ENCODE measurements at regions not wholly inside any gene's neighbourhood (a gene's known extent, or its start where the extent isn't known, plus 50 kb on each side); places are given as distances from the start of the nearest gene placed in this dataset.

DNA sequence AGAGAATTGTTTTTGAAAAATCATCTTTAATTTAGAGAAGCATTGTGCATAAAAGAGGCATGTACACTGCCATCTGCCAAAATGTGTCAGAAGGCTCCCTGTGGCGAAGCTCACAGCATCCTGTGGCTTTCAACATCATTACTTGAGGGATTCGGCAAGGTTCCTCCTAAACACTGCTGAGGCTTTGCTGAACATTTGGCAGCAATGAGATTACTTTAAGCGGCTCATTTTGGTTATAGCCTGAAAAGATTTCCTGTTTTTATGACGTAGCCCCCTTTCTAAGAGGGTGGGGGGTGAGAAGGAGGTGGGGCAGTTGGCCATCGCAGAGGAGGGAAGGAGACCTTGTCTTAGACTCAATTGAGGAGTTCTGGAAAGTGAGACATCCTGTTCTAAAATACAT is 469.4 kb downstream of the RASEF start:
- no peak for ATAC-seq (ENCODE audit: low read depth)
- H4K20me1 ChIP-seq (ENCODE audit: control insufficient read depth, insufficient read depth, low read length, poor library complexity, severe bottlenecking) = no peaks in the 10 kb centered on the region
- ChIA-PET POLR2A (no interaction called here), CTCF (interaction anchor here (2.0 kb wide), 1 partner anchor 13 kb away, joined by 6 read pairs; no protein-coding TSS in a partner anchor)
- H3K4me2 ChIP-seq (replicated peaks; ENCODE audit: low read depth, low read length, poor library complexity, severe bottlenecking) = no peak overlapping the region
- intact Hi-C loops (cut with micrococcal nuclease) = no loop called here
- H3K9ac ChIP-seq (ENCODE audit: low read length) = no peak overlapping the region
- H3K4me1 Mint-ChIP-seq = no peaks in the 10 kb centered on the region
- H3K4me3 Mint-ChIP-seq = no peak overlapping the region
- H3K4me1 ChIP-seq (ENCODE audit: control insufficient read depth in 2 of 2, insufficient read depth in 2 of 2, low read length in 2 of 2) = peaks cover 0 to 4% of the 10 kb centered on the region in 2 donors
- H3K9me3 ChIP-seq (ENCODE audit: control extremely low read depth in 1 of 3, control insufficient read depth in 2 of 3, insufficient read depth in 1 of 3, low read length in 2 of 3) = no peaks in the 10 kb centered on the region
- H3K27me3 ChIP-seq (replicated peaks in 1 of 4; ENCODE audit: control extremely low read depth in 1 of 4, control insufficient read depth in 3 of 4, insufficient read depth in 4 of 4, low read length in 3 of 4) = no peaks in the 10 kb centered on the region
- no peak overlapping the region for H3K27ac ChIP-seq (ENCODE audit: low read length in 2 of 2)
- no peak for DNase-seq
- no peaks in the 10 kb centered on the region for H3K36me3 ChIP-seq (replicated peaks in 1 of 2; ENCODE audit: control extremely low read depth in 1 of 2, control insufficient read depth in 1 of 2, extremely low read depth in 1 of 2, insufficient read depth in 2 of 2, low read length in 1 of 2)
- no peaks in the 10 kb centered on the region for H3K27me3 Mint-ChIP-seq
- H3K4me3 ChIP-seq (ENCODE audit: control extremely low read depth in 1 of 5, extremely low read depth in 1 of 5, insufficient read depth in 1 of 5, low read depth in 2 of 5, low read length in 4 of 5) = no peak overlapping the region
- no peak overlapping the region for H2AFZ ChIP-seq (ENCODE audit: insufficient read depth, low read depth, low read length, poor library complexity, severe bottlenecking)
- no peaks in the 10 kb centered on the region for H3K9me3 Mint-ChIP-seq (ENCODE audit: insufficient read depth)
- no peaks in the 10 kb centered on the region for H3K79me2 ChIP-seq (ENCODE audit: control insufficient read depth, insufficient read depth, low read length)
- 3% methylated on average over 5 of the region's 5 CpGs for WGBS (ENCODE audit: insufficient coverage)
- no peak overlapping the region for H3K27ac Mint-ChIP-seq
- TF ChIP-seq EZH2 (IDR thresholded peaks at IDR 0.05; ENCODE audit: borderline replicate concordance, insufficient read depth, low read depth, low read length, poor library complexity, severe bottlenecking) = no peak
- TF ChIP-seq, protein P1, sequence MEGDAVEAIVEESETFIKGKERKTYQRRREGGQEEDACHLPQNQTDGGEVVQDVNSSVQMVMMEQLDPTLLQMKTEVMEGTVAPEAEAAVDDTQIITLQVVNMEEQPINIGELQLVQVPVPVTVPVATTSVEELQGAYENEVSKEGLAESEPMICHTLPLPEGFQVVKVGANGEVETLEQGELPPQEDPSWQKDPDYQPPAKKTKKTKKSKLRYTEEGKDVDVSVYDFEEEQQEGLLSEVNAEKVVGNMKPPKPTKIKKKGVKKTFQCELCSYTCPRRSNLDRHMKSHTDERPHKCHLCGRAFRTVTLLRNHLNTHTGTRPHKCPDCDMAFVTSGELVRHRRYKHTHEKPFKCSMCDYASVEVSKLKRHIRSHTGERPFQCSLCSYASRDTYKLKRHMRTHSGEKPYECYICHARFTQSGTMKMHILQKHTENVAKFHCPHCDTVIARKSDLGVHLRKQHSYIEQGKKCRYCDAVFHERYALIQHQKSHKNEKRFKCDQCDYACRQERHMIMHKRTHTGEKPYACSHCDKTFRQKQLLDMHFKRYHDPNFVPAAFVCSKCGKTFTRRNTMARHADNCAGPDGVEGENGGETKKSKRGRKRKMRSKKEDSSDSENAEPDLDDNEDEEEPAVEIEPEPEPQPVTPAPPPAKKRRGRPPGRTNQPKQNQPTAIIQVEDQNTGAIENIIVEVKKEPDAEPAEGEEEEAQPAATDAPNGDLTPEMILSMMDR (IDR thresholded peaks at IDR 0.05) = no peak

GRCh38 chr9:82597241-82598203 is 465.4 kb downstream of the RASEF start:
- no peaks in the 10 kb centered on the region for H4K20me1 ChIP-seq (ENCODE audit: control insufficient read depth, insufficient read depth, low read length, poor library complexity, severe bottlenecking)
- peaks cover 0 to 4% of the 10 kb centered on the region in 2 donors for H3K4me1 ChIP-seq (ENCODE audit: control insufficient read depth in 2 of 2, insufficient read depth in 2 of 2, low read length in 2 of 2)
- H2AFZ ChIP-seq (ENCODE audit: insufficient read depth, low read depth, low read length, poor library complexity, severe bottlenecking) = no peak overlapping the region
- no peak overlapping the region for H3K9ac ChIP-seq (ENCODE audit: low read length)
- Mint-ChIP-seq H3K27me3 (peaks cover 4% of the 10 kb centered on the region), H3K9me3 (ENCODE audit: insufficient read depth) (no peaks in the 10 kb centered on the region), H3K4me1 (no peaks in the 10 kb centered on the region), H3K27ac (no peak overlapping the region), H3K4me3 (no peak overlapping the region)
- H3K4me3 ChIP-seq (ENCODE audit: control extremely low read depth in 1 of 5, extremely low read depth in 1 of 5, insufficient read depth in 1 of 5, low read depth in 2 of 5, low read length in 4 of 5) = no peak overlapping the region
- WGBS (ENCODE audit: insufficient coverage) = 91% methylated on average over 4 of the region's 12 CpGs
- no peaks in the 10 kb centered on the region for H3K36me3 ChIP-seq (replicated peaks in 1 of 2; ENCODE audit: control extremely low read depth in 1 of 2, control insufficient read depth in 1 of 2, extremely low read depth in 1 of 2, insufficient read depth in 2 of 2, low read length in 1 of 2)
- no peak for DNase-seq
- intact Hi-C loops (cut with micrococcal nuclease) = no loop called here
- ATAC-seq (ENCODE audit: low read depth) = no peak
- POLR2A ChIA-PET = no interaction called here
- no peak overlapping the region for H3K4me2 ChIP-seq (replicated peaks; ENCODE audit: low read depth, low read length, poor library complexity, severe bottlenecking)
- peaks cover 0 to 5% (median 0%) of the 10 kb centered on the region in 4 experiments for H3K27me3 ChIP-seq (replicated peaks in 1 of 4; ENCODE audit: control extremely low read depth in 1 of 4, control insufficient read depth in 3 of 4, insufficient read depth in 4 of 4, low read length in 3 of 4)
- CTCF ChIA-PET = interaction anchor here (3.2 kb wide), 1 partner anchor 9 kb away, joined by 14 read pairs; no protein-coding TSS in a partner anchor
- no peaks in the 10 kb centered on the region for H3K9me3 ChIP-seq (ENCODE audit: control extremely low read depth in 1 of 3, control insufficient read depth in 2 of 3, insufficient read depth in 1 of 3, low read length in 2 of 3)
- TF ChIP-seq, protein P1 (IDR thresholded peaks at IDR 0.05) = no peak
- no peak for TF ChIP-seq EZH2 (IDR thresholded peaks at IDR 0.05; ENCODE audit: borderline replicate concordance, insufficient read depth, low read depth, low read length, poor library complexity, severe bottlenecking)
- H3K27ac ChIP-seq (ENCODE audit: low read length in 2 of 2) = no peak overlapping the region
- no peaks in the 10 kb centered on the region for H3K79me2 ChIP-seq (ENCODE audit: control insufficient read depth, insufficient read depth, low read length)
